Trophoblast cell (in vitro differentiated cells and primary cell): ENCODE measurements at regions not wholly inside any gene's neighbourhood (a gene's known extent, or its start where the extent isn't known, plus 50 kb on each side); places are given as distances from the start of the nearest gene placed in this dataset.
"Not testable (repeated sequence)": the region's sequence is repeated elsewhere in the genome, so short reads cannot be mapped to it uniquely, and the experiment has no call there.

Source experiments
- DNase-seq, 2 donors: peaks; one replicate each; pipeline ENCODE4 v3.0.0-alpha.2; 2016
- H2AFZ ChIP-seq: 2 replicates; pipeline ENCODE4 v1.6.1; 2013; ENCODE audit warnings: low read length, moderate library complexity, mild to moderate bottlenecking; ENCODE audit not compliant: insufficient read depth, poor library complexity
- H2AK5ac ChIP-seq: 2 replicates; pipeline ENCODE4 v1.6.1; 2013; ENCODE audit warnings: mild to moderate bottlenecking, low read length
- H2BK120ac ChIP-seq: 2 replicates; pipeline ENCODE4 v1.6.1; 2013; ENCODE audit warnings: low read length, mild to moderate bottlenecking, moderate library complexity; ENCODE audit not compliant: insufficient read depth, poor library complexity
- H2BK12ac ChIP-seq: 2 replicates; pipeline ENCODE4 v1.6.1; 2013; ENCODE audit warnings: mild to moderate bottlenecking, low read length, moderate library complexity
- H2BK5ac ChIP-seq: 2 replicates; pipeline ENCODE4 v1.6.1; 2013; ENCODE audit warnings: low read length, low read depth, moderate library complexity, mild to moderate bottlenecking; ENCODE audit not compliant: poor library complexity
- H3K14ac ChIP-seq: 2 replicates; pipeline ENCODE4 v1.6.1; 2013; ENCODE audit warnings: mild to moderate bottlenecking, low read length
- H3K18ac ChIP-seq: 2 replicates; pipeline ENCODE4 v1.6.1; 2013; ENCODE audit warnings: mild to moderate bottlenecking, low read length
- H3K23ac ChIP-seq: 2 replicates; pipeline ENCODE4 v1.6.1; 2013; ENCODE audit warnings: low read length
- H3K27ac ChIP-seq: 2 replicates; pipeline ENCODE4 v1.5.1; 2013; ENCODE audit warnings: low read depth, mild to moderate bottlenecking, inconsistent platforms, low read length, moderate library complexity
- H3K27me3 ChIP-seq: 2 replicates; pipeline ENCODE4 v1.6.1; 2013; ENCODE audit warnings: inconsistent platforms, mild to moderate bottlenecking, low read length, moderate library complexity; ENCODE audit not compliant: insufficient read depth
- H3K36me3 ChIP-seq, 2 experiments: 1 replicate in 1 of 2; 2 replicates in 1 of 2; pipeline ENCODE4 v1.6.1; 2013; ENCODE audit warnings: low read length in 2 of 2, mild to moderate bottlenecking in 2 of 2, moderate library complexity in 1 of 2; ENCODE audit not compliant: insufficient read depth in 2 of 2, control insufficient read depth in 1 of 2
- H3K4ac ChIP-seq: 2 replicates; pipeline ENCODE4 v1.6.1; 2013; ENCODE audit warnings: low read depth, mild to moderate bottlenecking, low read length, moderate library complexity
- H3K4me1 ChIP-seq, 2 experiments: 1 replicate in 1 of 2; 2 replicates in 1 of 2; pipeline ENCODE4 v1.6.1; 2013; ENCODE audit warnings: low read length in 2 of 2, mild to moderate bottlenecking in 2 of 2, moderate library complexity in 1 of 2; ENCODE audit not compliant: insufficient read depth in 2 of 2, control insufficient read depth in 1 of 2
- H3K4me2 ChIP-seq: 2 replicates; pipeline ENCODE4 v1.6.1; 2013; ENCODE audit warnings: inconsistent platforms, mild to moderate bottlenecking, low read length, moderate library complexity
- H3K4me3 ChIP-seq: 2 replicates; pipeline ENCODE4 v1.5.1; 2013; ENCODE audit warnings: mild to moderate bottlenecking, low read depth, low read length, inconsistent platforms
- H3K79me1 ChIP-seq: one replicate; pipeline ENCODE4 v1.6.1; 2013; ENCODE audit warnings: low read length
- H3K79me2 ChIP-seq: 2 replicates; pipeline ENCODE4 v1.6.1; 2013; ENCODE audit warnings: low read length, mild to moderate bottlenecking; ENCODE audit not compliant: control insufficient read depth, insufficient read depth, poor library complexity
- H3K9ac ChIP-seq: 2 replicates; pipeline ENCODE4 v1.6.1; 2013; ENCODE audit warnings: mild to moderate bottlenecking, low read length
- H3K9me3 ChIP-seq: 2 replicates; pipeline ENCODE4 v1.6.1; 2013; ENCODE audit warnings: low read depth, mild to moderate bottlenecking, control low read depth, inconsistent platforms, low read length; ENCODE audit not compliant: insufficient read depth
- H4K12ac ChIP-seq: 2 replicates; pipeline ENCODE4 v1.6.1; 2013; ENCODE audit warnings: low read depth, mild to moderate bottlenecking, low read length, moderate library complexity
- H4K8ac ChIP-seq: 2 replicates; pipeline ENCODE4 v1.6.1; 2013; ENCODE audit warnings: low read depth, mild to moderate bottlenecking, low read length, moderate library complexity
- H4K91ac ChIP-seq: one replicate; pipeline ENCODE4 v1.6.1; 2013; ENCODE audit warnings: low read depth, mild to moderate bottlenecking, low read length, moderate library complexity
- WGBS: extraction: QIAGEN DNeasy Blood & Tissue Kit; methylation state at CpG from one replicate; pipeline ENCODE4 v1.1.7; 2013; ENCODE audit warnings: missing lambda C conversion rate; ENCODE audit not compliant: insufficient read length, insufficient coverage; ENCODE audit errors: extremely low coverage; 5-methylcytosine and 5-hydroxymethylcytosine counted together

- H3K27ac ChIP-seq, H3K4me1 ChIP-seq, H3K9me3 ChIP-seq, H2BK120ac ChIP-seq, H3K18ac ChIP-seq, H3K4ac ChIP-seq, H3K36me3 ChIP-seq, H2BK12ac ChIP-seq, H2AFZ ChIP-seq, H3K4me3 ChIP-seq, DNase-seq, H3K4me2 ChIP-seq, H2BK5ac ChIP-seq, H4K91ac ChIP-seq, H3K79me1 ChIP-seq, H3K14ac ChIP-seq, H2AK5ac ChIP-seq, H3K27me3 ChIP-seq, H4K12ac ChIP-seq, H4K8ac ChIP-seq, H3K9ac ChIP-seq, H3K23ac ChIP-seq, H3K79me2 ChIP-seq: not testable (repeated sequence)
- no CpG with 5 or more reads among the region's 6 CpGs for WGBS
These were observed 69.5 kb downstream of the NPIPA7 start for GRCh38 chr16:16448423-16448822.

GRCh38 chr16:16449712-16450237 is 70.8 kb downstream of the NPIPA7 start:
- H2BK120ac ChIP-seq, H3K36me3 ChIP-seq, H3K27me3 ChIP-seq, H4K8ac ChIP-seq, H3K14ac ChIP-seq, H3K79me2 ChIP-seq, H3K9ac ChIP-seq, H4K12ac ChIP-seq, H3K4me3 ChIP-seq, H3K4ac ChIP-seq, H3K27ac ChIP-seq, H2AFZ ChIP-seq, H3K79me1 ChIP-seq, H3K9me3 ChIP-seq, H2BK5ac ChIP-seq, H2AK5ac ChIP-seq, H3K4me2 ChIP-seq, H4K91ac ChIP-seq, H3K23ac ChIP-seq, H2BK12ac ChIP-seq, H3K18ac ChIP-seq, H3K4me1 ChIP-seq, DNase-seq: not testable (repeated sequence)
- WGBS: no CpG with 5 or more reads among the region's 4 CpGs

- H2AK5ac ChIP-seq, H3K4me1 ChIP-seq, H2BK120ac ChIP-seq, H4K12ac ChIP-seq, DNase-seq, H3K4ac ChIP-seq, H3K23ac ChIP-seq, H4K91ac ChIP-seq, H2BK5ac ChIP-seq, H3K14ac ChIP-seq, H3K79me1 ChIP-seq, H3K9ac ChIP-seq, H3K79me2 ChIP-seq, H4K8ac ChIP-seq, H3K9me3 ChIP-seq, H3K27ac ChIP-seq, H3K36me3 ChIP-seq, H2AFZ ChIP-seq, H3K27me3 ChIP-seq, H3K4me3 ChIP-seq, H3K4me2 ChIP-seq, H2BK12ac ChIP-seq, H3K18ac ChIP-seq: not testable (repeated sequence)
- no CpG with 5 or more reads among the region's 10 CpGs for WGBS
These were observed 72.9 kb downstream of the NPIPA7 start for GRCh38 chr16:16451721-16452410.

GRCh38 chr16:16458579-16458978 is 79.6 kb downstream of the NPIPA7 start:
- not testable (repeated sequence) for H3K79me1 ChIP-seq, H3K27ac ChIP-seq, H2AK5ac ChIP-seq, H3K4ac ChIP-seq, H3K27me3 ChIP-seq, H4K12ac ChIP-seq, H3K36me3 ChIP-seq, DNase-seq, H3K4me3 ChIP-seq, H3K79me2 ChIP-seq, H3K23ac ChIP-seq, H3K14ac ChIP-seq, H3K9ac ChIP-seq, H2BK5ac ChIP-seq, H2AFZ ChIP-seq, H3K9me3 ChIP-seq, H4K91ac ChIP-seq, H3K4me1 ChIP-seq, H3K4me2 ChIP-seq, H2BK120ac ChIP-seq, H2BK12ac ChIP-seq, H3K18ac ChIP-seq, H4K8ac ChIP-seq
- WGBS: no CpG with 5 or more reads among the region's 5 CpGs
